HG03095 (cell line): ENCODE measurements at regions not wholly inside any gene's neighbourhood (a gene's known extent, or its start where the extent isn't known, plus 50 kb on each side); places are given as distances from the start of the nearest gene placed in this dataset.

Experiments used
- ATAC-seq: cut with Tn5 transposase; IDR thresholded peaks from one replicate; pipeline ENCODE4 v1.9.1; 2021; ENCODE audit warnings: moderate library complexity; ENCODE audit not compliant: unreplicated experiment

DNA sequence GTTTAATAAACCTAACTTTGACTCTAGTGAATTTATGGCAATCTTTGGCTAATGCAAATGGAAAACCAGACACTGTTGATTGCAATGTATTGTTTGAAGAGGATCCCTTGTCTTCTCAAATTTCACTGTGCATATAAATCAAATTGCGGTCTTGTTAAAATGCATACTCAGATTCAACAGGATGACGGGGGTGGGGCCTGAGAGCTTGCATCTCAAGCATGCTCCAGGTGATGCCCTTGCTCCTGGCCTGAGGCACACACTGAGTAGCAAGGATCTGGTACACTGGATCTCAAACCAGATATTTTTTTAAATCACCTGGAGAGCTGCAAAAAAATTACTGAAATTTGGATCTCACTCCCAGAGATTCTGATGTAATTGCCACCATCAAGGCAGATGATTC lies 463.7 kb downstream of the DNAH5 start:
- ATAC-seq, result no peak

DNA sequence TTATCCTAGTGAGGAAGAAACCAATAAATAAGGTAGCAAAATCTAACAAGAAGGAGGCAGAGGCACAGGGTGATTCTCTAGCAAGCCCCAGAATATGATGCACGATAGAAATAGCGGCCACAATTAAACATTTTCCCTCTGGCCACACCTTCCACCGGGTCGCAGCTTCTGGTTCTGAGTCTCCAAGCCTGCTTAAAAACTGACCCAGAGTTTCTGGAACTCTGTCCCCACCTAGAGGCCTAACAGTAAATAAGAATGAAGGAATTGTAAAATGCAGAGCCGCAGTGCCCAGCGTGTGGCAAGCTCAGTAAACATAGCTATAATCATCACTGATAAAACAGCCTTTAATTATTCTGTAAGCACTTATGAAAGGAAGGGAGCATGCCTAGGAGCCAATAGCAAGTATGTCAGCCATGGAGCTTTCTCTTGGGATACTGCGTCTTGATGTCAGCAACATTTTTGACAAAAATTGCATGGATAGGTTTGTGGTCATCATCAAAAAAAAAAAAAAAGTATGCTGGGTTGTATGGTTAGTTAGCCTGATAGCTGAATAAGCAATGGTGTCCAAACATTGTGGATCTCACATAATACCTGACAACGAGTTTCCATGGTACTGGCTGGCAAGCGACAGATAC lies 465.5 kb downstream of the DNAH5 start:
- ATAC-seq, result no peak

DNA sequence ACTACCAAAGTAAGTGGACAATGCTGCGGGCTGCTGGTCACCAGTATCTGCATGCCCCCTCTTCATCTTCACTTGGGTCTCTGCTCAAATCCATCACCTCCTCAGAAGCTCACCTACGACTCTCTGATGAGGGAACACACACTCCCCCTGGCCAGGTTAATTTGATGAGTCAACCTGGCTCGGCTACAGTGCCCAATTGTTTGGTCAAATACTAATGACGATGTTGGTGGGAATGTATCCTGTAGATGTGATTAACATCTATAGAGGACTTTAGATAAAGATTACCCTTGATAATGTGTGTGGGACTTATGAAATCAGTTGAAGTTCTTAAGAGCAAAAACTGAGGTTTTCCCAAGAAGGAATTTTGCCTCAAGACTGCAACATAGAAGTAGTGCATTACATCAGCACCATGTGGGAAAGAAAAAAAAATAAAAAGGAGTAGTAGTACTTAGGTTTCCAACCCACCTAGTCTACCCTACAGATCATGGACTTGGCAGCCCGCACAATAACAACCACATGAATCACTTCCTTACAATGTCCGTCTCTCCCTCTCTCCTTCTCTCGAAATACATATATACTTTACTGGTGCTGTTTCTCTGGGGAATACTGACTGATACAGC lies 467.3 kb downstream of the DNAH5 start:
- ATAC-seq, result no peak

DNA sequence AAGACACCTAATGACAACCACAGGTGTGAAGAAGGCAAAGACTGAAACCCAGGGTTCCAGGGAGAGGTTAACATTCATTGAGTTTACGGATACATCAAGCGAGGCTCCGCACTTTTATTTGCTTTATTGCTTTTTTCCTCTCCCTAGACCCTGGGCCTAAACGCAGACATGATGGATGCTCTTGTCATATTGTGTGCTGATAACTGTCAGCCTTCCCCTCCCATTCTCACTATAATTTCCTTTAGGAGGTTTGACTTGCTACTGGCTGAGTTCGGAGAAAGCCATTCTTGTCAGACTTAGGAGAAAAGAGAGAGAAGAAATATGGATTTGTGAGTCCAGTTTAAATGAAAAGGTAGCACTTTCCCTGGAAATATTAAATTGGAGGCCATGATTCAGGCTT lies 471.6 kb downstream of the DNAH5 start:
- no peak for ATAC-seq

DNA sequence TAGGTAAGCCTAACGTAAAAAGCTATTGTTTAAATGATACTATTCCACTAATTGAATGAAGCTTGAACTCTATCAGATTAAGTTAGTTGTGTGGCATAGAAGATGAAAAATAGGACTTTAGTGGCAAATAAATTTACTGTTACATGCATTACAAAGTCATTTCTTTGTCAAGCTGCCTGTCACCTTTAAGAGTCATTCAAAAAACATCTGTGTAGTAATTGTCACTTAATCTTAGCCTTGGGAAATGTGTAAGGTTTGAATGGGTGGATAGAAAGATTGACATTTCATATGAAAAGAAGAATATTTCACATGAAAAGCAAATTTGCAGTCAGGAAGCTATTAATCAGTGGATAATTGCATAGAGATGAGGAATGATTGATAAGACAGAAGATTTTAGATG lies 473.5 kb downstream of the DNAH5 start:
- ATAC-seq, result no peak

DNA sequence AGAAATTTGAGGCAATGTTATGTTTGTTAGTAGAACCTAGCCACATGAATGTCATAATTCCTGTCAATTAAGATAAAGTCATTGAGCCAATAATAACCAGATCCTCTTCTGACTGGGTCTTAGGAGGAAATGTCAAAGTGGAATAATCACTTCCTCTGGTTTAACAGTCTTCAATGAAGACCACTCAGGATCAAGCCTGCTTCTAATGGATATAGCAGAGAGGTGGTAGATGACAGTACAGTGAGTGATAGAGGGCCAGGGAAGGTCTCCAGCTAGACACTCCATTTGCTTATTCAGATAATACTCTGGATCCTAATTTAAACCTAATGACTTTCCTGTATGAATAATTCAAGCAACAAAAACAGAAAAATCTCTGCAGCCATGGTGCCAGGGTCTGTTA lies 474.2 kb downstream of the DNAH5 start:
- ATAC-seq, result no peak

DNA sequence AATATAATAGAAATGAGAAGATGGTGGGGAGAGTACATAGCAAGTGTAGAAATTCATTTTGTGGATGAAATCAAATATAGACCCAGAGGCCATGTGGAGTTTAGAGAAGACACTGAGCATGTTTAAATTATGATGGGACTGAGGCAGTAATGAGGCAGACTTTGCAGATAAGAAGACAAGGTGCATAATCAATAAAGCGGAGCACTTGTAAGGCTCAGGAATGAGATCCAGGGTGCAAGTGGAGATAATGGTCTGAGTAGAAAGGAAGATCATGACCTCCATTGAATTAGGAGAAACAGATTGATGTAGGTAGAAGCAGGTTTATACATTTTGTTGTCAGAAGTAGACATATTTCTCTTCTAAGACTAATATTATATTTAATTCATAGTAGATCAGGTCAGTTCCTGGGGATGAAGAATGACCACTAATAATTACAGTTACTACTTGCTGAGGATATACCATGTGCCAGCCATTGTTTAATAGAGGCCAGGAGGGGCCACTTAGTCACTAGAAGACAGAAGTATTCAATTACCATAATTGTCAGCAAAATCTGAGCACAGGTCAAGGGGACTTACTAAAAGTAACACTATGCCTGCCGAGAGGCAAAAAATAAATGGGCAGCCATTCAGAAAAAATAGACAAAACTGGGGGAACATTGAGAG lies 479.8 kb downstream of the DNAH5 start:
- no peak for ATAC-seq

DNA sequence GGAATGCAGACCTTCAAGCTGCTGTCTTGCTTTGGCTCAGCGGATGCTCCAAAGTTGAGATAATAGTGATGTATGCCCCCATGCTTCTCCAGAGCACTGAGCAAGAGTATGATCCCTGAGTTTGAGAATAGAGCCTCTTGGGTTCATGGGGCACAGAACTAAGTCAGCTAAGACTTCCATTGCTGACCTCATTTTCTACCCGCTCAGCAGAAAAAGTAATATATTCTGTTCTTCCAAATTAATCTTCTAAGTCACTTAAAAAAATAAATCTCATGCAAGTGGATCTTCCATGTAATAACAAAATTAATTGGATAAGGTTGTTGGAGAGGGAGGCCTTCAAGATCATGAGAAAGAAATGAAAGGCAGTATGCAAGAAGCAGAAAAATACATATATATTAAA lies 483.9 kb downstream of the DNAH5 start:
- ATAC-seq, result no peak

DNA sequence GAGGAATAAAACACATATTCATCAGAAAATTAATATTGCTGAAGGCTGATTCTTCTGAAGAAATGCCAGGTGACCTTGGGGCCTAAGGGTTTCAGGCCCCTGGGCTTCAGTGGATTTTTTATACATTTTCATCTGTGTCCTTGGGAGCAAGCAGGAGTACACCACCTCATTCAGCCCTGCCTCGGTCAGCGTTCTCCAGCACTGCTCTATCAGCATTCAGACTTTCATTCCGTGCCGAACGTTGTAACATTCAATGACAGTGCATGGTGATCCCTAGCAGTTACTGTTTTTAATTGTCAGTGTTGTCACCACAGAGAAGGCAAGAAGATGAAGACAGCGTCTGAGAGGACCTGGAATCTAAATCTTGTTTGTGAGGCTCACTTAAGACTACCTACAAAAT lies 490.4 kb downstream of the DNAH5 start:
- no peak for ATAC-seq

DNA sequence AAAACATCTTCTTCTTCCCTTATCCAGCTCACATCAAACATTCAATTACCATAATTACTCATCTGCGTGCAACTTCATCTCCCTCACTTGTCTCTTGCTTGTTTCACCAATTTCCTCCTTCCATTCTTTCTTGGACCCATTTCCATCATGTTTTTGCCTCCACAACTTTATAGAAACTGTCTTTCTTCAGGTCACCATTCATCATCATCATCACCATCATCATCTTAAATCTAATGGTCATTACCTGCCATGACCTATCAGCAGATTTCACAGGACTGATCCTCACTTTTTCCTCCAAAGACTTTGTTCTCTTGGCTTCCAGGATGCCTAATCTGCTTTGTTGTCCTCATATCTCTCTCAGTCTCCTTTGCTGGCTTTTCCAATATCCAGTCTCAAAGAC lies 495.6 kb downstream of the DNAH5 start:
- no peak for ATAC-seq

DNA sequence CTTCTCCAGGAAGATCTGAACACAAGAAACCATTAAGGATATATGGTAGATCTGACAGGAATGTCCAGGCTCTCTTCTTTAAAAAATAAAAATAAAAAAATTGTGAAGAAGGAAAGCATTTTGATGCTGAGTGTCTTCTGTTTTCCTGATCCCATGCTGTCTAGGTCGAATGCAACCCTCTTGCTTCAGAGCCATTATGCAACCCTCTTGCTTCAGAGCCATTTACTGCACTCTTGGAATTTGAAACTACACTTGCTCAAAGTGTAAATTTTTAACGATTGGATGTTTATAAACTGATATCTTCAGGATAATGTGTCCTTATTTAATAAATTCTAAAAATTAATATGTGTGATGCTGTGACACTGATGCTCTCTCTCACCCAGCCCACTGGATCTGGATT lies 505.1 kb downstream of the DNAH5 start:
- ATAC-seq, result no peak

DNA sequence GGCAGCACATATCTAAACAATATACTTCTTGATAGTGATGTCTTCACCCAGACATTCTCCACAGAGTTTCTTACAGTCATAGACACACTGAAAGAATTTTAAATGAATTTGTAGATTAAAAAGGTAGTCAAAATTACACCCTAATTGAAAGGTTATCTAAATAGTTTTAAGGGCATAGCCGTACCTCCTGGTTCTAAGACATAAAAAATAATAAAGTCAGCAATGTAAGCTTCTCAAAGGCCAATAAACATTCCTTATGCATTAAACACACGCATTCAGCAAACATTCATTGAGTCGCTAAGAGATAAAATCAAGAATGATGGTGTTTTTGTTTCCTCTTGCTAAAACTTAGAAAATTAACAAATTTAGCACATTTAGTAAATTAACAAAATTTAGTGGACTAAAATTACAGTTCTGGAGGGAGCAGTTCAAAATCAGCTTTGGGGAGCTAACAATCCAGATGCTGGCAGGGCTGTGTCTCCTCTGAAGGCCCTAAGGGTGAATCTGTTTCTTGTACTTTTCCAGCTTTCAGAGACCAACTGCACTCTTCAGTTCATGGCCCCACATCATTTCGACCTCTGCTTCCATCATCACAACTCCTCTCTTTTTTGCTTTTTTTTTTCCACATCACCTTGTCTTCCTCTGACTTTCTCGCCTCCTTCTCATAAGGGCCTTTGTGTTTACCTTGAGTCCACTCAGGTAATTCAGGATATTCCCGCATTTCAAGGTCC lies 516.5 kb downstream of the DNAH5 start:
- no peak for ATAC-seq

DNA sequence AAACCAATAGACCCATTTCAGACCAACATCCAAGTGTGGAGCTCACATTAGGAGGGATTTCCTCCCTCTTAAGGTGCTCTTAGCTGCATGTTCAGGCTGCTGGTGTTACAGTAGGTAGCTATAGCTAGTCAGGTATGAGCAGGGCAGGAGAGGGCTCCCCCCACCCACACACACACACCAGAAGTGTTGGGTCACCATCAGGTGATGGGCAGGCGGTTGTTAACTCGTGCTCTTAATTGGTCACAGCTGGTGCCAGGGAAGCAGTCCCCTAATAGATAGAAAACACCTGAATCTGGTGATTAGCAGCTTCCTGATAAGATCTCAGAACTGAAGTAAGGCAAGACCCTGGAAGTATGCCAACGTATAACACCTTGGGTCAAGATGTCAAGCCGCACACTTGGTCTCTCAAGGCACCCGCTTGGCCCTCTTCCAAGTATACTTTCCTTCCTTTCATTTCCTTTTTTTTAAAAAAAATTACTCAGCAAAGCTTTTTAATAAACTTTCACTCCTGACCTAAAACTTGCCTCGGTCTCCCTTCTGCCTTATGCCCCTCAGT lies 532.4 kb downstream of the DNAH5 start:
- no peak for ATAC-seq

DNA sequence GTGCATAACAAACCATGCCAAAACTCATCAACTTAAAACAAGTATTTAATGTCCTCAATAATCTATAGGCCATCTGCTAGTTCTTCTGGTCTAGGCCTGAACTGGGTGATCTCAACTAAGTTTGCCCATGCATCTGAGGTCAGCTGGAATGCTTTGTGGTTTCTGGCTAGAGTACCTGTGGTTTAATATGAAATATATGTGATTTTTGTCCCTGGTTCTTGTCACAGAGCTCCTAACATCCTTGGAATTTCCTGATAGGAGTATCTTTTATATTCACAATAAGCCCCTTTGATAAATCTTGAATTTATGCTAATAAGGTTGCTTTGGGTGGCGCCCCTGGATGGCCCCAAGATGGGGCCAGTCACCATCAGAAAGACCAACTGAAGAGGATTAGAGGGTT lies 535.9 kb downstream of the DNAH5 start:
- no peak for ATAC-seq

DNA sequence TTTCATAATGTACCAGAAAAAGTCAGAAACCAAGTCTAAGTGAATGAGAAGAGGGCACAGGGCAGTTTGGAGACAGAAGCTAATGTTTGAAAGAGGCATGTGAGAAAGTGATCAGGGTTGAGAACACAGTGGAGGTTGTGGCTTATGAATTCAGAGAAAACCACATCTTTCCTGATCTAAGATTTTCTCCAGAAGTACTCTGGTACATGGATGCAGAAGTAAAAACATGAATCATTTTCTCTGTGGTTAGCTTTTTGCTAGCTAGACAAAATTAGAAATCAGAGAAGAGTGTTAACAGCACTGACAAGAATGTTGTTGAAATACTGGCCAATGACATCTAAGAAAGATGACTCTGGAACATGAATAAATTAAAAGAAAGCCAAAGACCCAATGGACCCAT lies 541.1 kb downstream of the DNAH5 start:
- no peak for ATAC-seq

DNA sequence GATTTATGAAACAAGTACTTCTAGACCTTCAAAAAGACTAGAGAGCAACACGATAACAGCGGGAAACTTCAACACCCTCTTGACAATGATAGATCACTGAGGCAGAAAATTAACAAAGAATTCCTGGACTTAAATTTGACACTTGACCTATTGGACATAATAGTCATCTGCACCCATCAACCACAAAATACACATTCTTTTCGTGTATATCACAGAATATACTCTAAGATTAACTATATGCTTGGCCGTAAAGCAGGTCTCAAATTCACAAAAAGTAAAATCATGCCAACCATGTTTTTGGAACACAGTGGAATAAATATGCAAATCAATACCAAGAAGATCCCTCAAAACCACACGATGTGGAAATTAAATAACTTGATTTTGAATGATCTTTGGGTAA lies 559.4 kb downstream of the DNAH5 start:
- no peak for ATAC-seq

DNA sequence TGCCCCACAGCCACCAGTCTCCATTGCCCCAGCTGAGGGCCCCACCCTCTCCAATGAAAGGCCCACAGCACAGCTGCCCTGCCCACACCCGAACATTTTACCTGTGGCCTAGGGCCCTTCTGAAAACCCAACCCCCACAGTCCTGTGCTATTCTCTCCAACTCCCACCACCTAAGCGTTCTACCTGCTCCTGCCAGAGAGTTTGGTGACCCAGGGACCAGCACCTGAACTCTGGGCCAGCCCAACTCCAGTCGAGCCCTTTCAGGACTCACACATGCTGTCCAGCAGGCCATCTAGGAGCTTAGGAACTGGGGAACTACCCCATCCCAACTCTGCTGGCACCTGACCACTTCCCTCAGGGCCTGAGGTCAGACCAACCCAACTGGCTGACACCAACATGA lies 562.3 kb downstream of the DNAH5 start:
- ATAC-seq, result no peak

DNA sequence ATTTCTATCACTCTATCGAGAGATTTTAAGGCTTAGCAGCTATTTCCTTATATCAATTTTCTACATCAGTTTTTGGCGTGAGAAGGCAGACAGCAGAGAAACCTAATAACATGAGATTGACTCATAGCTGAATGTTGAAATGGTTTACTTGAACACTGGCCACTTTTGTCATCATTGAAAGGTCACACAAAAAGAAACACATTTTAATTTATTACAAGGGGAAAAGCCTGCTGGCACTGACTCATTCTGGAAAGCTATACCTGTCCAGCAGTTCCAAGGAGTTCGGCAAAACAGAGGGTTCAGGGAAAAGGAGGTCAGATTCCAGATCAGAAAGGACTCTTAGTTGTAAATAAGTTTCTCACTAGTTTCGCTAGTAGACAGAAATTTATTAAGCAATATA lies 566.4 kb downstream of the DNAH5 start:
- no peak for ATAC-seq

DNA sequence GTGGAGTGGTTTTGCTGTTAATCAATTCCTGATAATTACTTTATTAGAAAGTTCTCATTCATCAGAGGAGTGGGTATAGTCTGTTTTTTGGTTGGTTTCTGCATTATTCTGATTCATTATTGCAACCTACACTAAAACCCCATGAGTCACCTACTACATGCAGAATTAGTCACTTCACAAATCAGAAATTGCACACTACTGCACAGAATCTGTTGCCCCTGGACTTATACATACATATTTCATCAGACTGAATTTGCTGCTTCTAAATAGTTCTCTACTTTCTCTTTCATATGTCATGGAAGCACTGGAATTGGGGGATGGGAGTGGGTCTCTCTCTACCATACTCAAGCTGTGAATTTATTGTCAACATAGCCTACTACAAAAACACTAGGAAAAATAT lies 585.1 kb downstream of the DNAH5 start:
- no peak for ATAC-seq

DNA sequence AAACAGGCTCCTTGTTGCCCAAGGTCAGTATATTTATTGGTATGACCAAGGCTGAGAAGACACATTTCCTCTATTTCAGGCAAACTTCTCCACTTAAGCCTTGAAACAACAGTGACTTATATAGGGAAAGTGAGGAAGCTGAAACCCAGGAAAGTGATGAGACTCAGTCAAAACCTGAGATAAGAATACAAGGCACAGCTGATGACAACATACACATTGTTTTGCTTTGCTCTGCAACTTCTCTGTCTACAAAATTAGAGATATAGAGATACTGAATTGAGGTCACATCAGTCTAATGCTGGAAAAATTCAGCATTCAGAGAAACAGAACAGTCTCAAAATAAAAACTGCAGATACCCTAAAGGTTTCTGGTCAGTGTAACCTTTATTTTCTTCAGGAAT lies 586.1 kb downstream of the DNAH5 start:
- no peak for ATAC-seq

DNA sequence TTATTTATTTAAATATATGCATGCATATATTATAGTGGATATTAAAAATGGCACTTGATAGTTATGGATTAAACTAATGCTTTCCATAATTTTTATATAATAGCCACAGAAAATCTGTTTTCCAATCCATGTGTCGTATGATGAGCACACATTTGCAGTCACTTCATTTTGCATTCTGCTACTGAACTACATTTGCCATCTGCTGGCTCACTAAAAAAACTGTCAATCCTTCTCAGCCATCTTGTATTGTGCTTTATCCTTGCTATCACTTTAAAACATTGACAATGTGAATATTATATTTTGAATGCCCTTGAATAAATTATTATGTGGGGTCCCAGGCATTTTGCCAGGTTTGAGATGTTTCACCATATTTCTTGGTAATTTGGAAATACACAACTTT lies 586.6 kb downstream of the DNAH5 start:
- no peak for ATAC-seq

DNA sequence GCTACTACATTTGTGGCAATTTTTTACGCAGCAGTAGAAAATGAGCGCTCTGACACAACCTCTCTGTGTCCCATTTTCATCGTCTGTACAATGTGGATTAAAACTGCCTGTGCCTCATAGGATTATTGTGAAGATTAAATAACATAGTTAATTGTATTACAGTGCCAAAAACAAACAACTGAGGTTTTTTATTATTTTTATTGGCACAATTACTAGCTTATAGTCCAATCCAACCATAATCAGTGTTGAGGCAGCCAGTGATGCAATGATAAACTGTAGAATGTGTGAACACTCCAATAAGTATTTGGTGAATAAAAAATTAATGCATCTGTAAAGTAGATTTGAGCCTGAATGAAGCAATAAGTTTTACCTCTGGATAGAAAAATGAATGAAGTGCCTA lies 588.3 kb downstream of the DNAH5 start:
- no peak for ATAC-seq
